H9 (cell line): ENCODE measurements at regions not wholly inside any gene's neighbourhood (a gene's known extent, or its start where the extent isn't known, plus 50 kb on each side); places are given as distances from the start of the nearest gene placed in this dataset.

Experiments used
- DNase-seq: peaks from one replicate; pipeline ENCODE4 v3.0.0-alpha.2; 2017
- H2AFZ ChIP-seq: one replicate; pipeline ENCODE4 v1.6.1; 2013; ENCODE audit warnings: mild to moderate bottlenecking, low read length, control low read depth, moderate library complexity
- H2AK5ac ChIP-seq: 2 replicates; pipeline ENCODE4 v1.6.1; 2013; ENCODE audit warnings: low read length, control low read depth, mixed read lengths; ENCODE audit not compliant: insufficient read length
- H2BK120ac ChIP-seq: one replicate; pipeline ENCODE4 v1.6.1; 2013; ENCODE audit warnings: low read depth, mild to moderate bottlenecking, low read length, control low read depth, inconsistent platforms; ENCODE audit not compliant: poor library complexity, severe bottlenecking
- H2BK12ac ChIP-seq: 2 replicates; pipeline ENCODE4 v1.6.1; 2013; ENCODE audit warnings: low read length, control low read depth, mixed read lengths, low read depth; ENCODE audit not compliant: insufficient read length
- H2BK15ac ChIP-seq: 2 replicates; pipeline ENCODE4 v1.6.1; 2013; ENCODE audit warnings: low read depth, low read length, control low read depth
- H2BK20ac ChIP-seq: one replicate; pipeline ENCODE4 v1.6.1; 2013; ENCODE audit warnings: low read depth, mild to moderate bottlenecking, low read length, control low read depth, inconsistent platforms; ENCODE audit not compliant: poor library complexity, severe bottlenecking
- H2BK5ac ChIP-seq: 2 replicates; pipeline ENCODE4 v1.6.1; 2013; ENCODE audit warnings: low read length, control low read depth, mixed read lengths; ENCODE audit not compliant: insufficient read length
- H3K14ac ChIP-seq: 2 replicates; pipeline ENCODE4 v1.6.1; 2013; ENCODE audit warnings: low read length, control low read depth; ENCODE audit not compliant: insufficient read depth
- H3K18ac ChIP-seq: 2 replicates; pipeline ENCODE4 v1.6.1; 2013; ENCODE audit warnings: low read depth, mild to moderate bottlenecking, mixed read lengths, low read length, control low read depth; ENCODE audit not compliant: insufficient read length
- H3K23ac ChIP-seq: 2 replicates; pipeline ENCODE4 v1.6.1; 2013; ENCODE audit warnings: low read length, control low read depth, mixed read lengths, low read depth; ENCODE audit not compliant: insufficient read length
- H3K23me2 ChIP-seq: 2 replicates; pipeline ENCODE4 v1.6.1; 2013; ENCODE audit warnings: low read depth, mild to moderate bottlenecking, mixed read lengths, low read length, control low read depth; ENCODE audit not compliant: insufficient read length, poor library complexity, severe bottlenecking
- H3K27ac ChIP-seq: 2 replicates; pipeline ENCODE4 v1.5.1; 2013; ENCODE audit warnings: low read length, control low read depth, mixed read lengths, low read depth; ENCODE audit not compliant: insufficient read length
- H3K27me3 ChIP-seq: 2 replicates; pipeline ENCODE4 v1.6.1; 2013; ENCODE audit warnings: low read length, control low read depth, inconsistent platforms; ENCODE audit not compliant: insufficient read depth
- H3K4ac ChIP-seq: 2 replicates; pipeline ENCODE4 v1.6.1; 2013; ENCODE audit warnings: low read depth, mild to moderate bottlenecking, control low read depth, inconsistent platforms, low read length, moderate library complexity
- H3K4me1 ChIP-seq: 2 replicates; pipeline ENCODE4 v1.6.1; 2013; ENCODE audit warnings: low read length, control low read depth, inconsistent platforms; ENCODE audit not compliant: insufficient read depth
- H3K4me2 ChIP-seq: 2 replicates; pipeline ENCODE4 v1.6.1; 2013; ENCODE audit warnings: low read length, control low read depth, mixed read lengths; ENCODE audit not compliant: insufficient read length, insufficient read depth
- H3K56ac ChIP-seq: 2 replicates; pipeline ENCODE4 v1.6.1; 2013; ENCODE audit warnings: low read depth, mild to moderate bottlenecking, mixed read lengths, low read length, control low read depth; ENCODE audit not compliant: insufficient read length
- H3K79me1 ChIP-seq: 2 replicates; pipeline ENCODE4 v1.6.1; 2013; ENCODE audit warnings: low read depth, mild to moderate bottlenecking, moderate library complexity, low read length, control low read depth, inconsistent platforms; ENCODE audit not compliant: insufficient read depth, poor library complexity, severe bottlenecking
- H3K79me2 ChIP-seq: 2 replicates; pipeline ENCODE4 v1.6.1; 2013; ENCODE audit warnings: low read length, control low read depth, inconsistent platforms; ENCODE audit not compliant: insufficient read depth
- H3K9ac ChIP-seq: 2 replicates; pipeline ENCODE4 v1.6.1; 2013; ENCODE audit warnings: low read length, control low read depth, mixed read lengths; ENCODE audit not compliant: insufficient read length; ENCODE audit errors: extremely low read depth
- H3K9me3 ChIP-seq: one replicate; pipeline ENCODE4 v1.6.1; 2013; ENCODE audit warnings: low read depth, low read length, inconsistent platforms; ENCODE audit not compliant: control insufficient read depth
- H3T11ph ChIP-seq: one replicate; pipeline ENCODE4 v1.6.1; 2013; ENCODE audit warnings: mild to moderate bottlenecking, low read length, control low read depth, inconsistent platforms
- H4K20me1 ChIP-seq: one replicate; pipeline ENCODE4 v1.6.1; 2013; ENCODE audit not compliant: control insufficient read depth, insufficient read length, insufficient read depth
- H4K5ac ChIP-seq: 2 replicates; pipeline ENCODE4 v1.6.1; 2013; ENCODE audit warnings: low read depth, mild to moderate bottlenecking, mixed read lengths, low read length, control low read depth; ENCODE audit not compliant: insufficient read length
- H4K8ac ChIP-seq: replicated peaks from 2 replicates; pipeline ENCODE4 v1.6.1; 2013; ENCODE audit warnings: low read length, control low read depth, mixed read lengths, low read depth; ENCODE audit not compliant: insufficient read length
- H4K91ac ChIP-seq: 2 replicates; pipeline ENCODE4 v1.6.1; 2013; ENCODE audit warnings: low read depth, mild to moderate bottlenecking, moderate library complexity, mixed read lengths, low read length, control low read depth; ENCODE audit not compliant: insufficient read length
- H3K27ac Mint-ChIP-seq, 3 experiments: 2 replicates in 2 of 3; 3 replicates in 1 of 3; pipeline ENCODE4 v1.8.0; 2020 to 2021; ENCODE audit warnings: mixed read lengths in 3 of 3, mild to moderate bottlenecking in 1 of 3, moderate library complexity in 1 of 3
- H3K27me3 Mint-ChIP-seq: 2 replicates; pipeline ENCODE4 v1.8.0; 2021; ENCODE audit warnings: low read depth, mild to moderate bottlenecking, moderate library complexity, mixed read lengths
- H3K36me3 Mint-ChIP-seq, 3 experiments: 2 replicates in 2 of 3; 3 replicates in 1 of 3; pipeline ENCODE4 v1.8.0; 2020 to 2021; ENCODE audit warnings: low read depth in 3 of 3, mixed read lengths in 3 of 3; ENCODE audit not compliant: insufficient read depth in 1 of 3
- H3K4me1 Mint-ChIP-seq, 2 experiments: 2 replicates each; pipeline ENCODE4 v1.8.0; 2020; ENCODE audit warnings: mixed read lengths in 2 of 2
- H3K4me3 Mint-ChIP-seq, 2 experiments: 2 replicates in 1 of 2; 3 replicates in 1 of 2; pipeline ENCODE4 v1.8.0; 2020 to 2021; ENCODE audit warnings: mild to moderate bottlenecking in 2 of 2, mixed read lengths in 2 of 2, moderate library complexity in 1 of 2
- H3K9me3 Mint-ChIP-seq, 2 experiments: 2 replicates in 1 of 2; 3 replicates in 1 of 2; pipeline ENCODE4 v1.8.0; 2020; ENCODE audit warnings: mild to moderate bottlenecking in 2 of 2, mixed read lengths in 2 of 2, moderate library complexity in 1 of 2
- WGBS: extraction: QIAGEN DNeasy Blood & Tissue Kit; methylation state at CpG from one replicate; pipeline ENCODE4 v1.1.7; 2013; ENCODE audit warnings: missing lambda C conversion rate, low lambda C conversion rate, mixed read lengths; ENCODE audit not compliant: insufficient read length; ENCODE audit errors: extremely low coverage; 5-methylcytosine and 5-hydroxymethylcytosine counted together
- TF ChIP-seq, protein P1 (sequence below): fragments of 200-600 bp; sonication (generic); conservative IDR thresholded peaks from 3 replicates; pipeline ENCODE4 v1.8.0; 2021; ENCODE audit warnings: antibody characterized with exemption, mild to moderate bottlenecking

GRCh38 chr22:47401592-47401898 is 639.1 kb downstream of the TBC1D22A start:
- Histone ChIP-seq H3K27me3 (no peaks in the 10 kb centered on the region), H2BK12ac (no peak overlapping the region), H2AK5ac (no peak overlapping the region), H3K56ac (no peak overlapping the region), H3K79me1 (no peaks in the 10 kb centered on the region), H4K5ac (no peak overlapping the region), H2BK120ac (no peak overlapping the region), H2AFZ (no peak overlapping the region), H3T11ph (no peak overlapping the region), H3K9me3 (peaks cover 96% of the 10 kb centered on the region), H3K23ac (no peak overlapping the region), H3K79me2 (no peaks in the 10 kb centered on the region), H4K20me1 (no peaks in the 10 kb centered on the region), H3K27ac (no peak overlapping the region), H3K9ac (no peak overlapping the region), H3K18ac (no peak overlapping the region), H2BK15ac (no peak overlapping the region), H3K4me2 (no peak overlapping the region), H3K4ac (no peak overlapping the region), H4K8ac (no peak overlapping the region), H2BK20ac (no peak overlapping the region), H3K14ac (no peak overlapping the region), H3K4me1 (no peaks in the 10 kb centered on the region), H4K91ac (no peak overlapping the region), H3K23me2 (no peaks in the 10 kb centered on the region), H2BK5ac (no peak overlapping the region)
- DNase-seq: no peak
- Mint-ChIP-seq H3K9me3 (peaks cover 84 to 98% of the 10 kb centered on the region in 2 experiments), H3K36me3 (peaks cover 6 to 37% (median 19%) of the 10 kb centered on the region in 3 experiments), H3K27me3 (peaks cover 7% of the 10 kb centered on the region), H3K27ac (no peak overlapping the region), H3K4me3 (no peak overlapping the region), H3K4me1 (no peaks in the 10 kb centered on the region)
- TF ChIP-seq, protein P1, sequence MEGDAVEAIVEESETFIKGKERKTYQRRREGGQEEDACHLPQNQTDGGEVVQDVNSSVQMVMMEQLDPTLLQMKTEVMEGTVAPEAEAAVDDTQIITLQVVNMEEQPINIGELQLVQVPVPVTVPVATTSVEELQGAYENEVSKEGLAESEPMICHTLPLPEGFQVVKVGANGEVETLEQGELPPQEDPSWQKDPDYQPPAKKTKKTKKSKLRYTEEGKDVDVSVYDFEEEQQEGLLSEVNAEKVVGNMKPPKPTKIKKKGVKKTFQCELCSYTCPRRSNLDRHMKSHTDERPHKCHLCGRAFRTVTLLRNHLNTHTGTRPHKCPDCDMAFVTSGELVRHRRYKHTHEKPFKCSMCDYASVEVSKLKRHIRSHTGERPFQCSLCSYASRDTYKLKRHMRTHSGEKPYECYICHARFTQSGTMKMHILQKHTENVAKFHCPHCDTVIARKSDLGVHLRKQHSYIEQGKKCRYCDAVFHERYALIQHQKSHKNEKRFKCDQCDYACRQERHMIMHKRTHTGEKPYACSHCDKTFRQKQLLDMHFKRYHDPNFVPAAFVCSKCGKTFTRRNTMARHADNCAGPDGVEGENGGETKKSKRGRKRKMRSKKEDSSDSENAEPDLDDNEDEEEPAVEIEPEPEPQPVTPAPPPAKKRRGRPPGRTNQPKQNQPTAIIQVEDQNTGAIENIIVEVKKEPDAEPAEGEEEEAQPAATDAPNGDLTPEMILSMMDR: no peak
- no CpG with 5 or more reads among the region's 12 CpGs for WGBS
